Cerebellar cortex (tissue), 1 donor: ENCODE measurements at regions not wholly inside any gene's neighbourhood (a gene's known extent, or its start where the extent isn't known, plus 50 kb on each side); places are given as distances from the start of the nearest gene placed in this dataset.

ENCODE experiments used
- DNase-seq: peaks from one replicate; pipeline ENCODE4 v3.0.0-alpha.2; 2015; ENCODE audit warnings: low spot score

DNA sequence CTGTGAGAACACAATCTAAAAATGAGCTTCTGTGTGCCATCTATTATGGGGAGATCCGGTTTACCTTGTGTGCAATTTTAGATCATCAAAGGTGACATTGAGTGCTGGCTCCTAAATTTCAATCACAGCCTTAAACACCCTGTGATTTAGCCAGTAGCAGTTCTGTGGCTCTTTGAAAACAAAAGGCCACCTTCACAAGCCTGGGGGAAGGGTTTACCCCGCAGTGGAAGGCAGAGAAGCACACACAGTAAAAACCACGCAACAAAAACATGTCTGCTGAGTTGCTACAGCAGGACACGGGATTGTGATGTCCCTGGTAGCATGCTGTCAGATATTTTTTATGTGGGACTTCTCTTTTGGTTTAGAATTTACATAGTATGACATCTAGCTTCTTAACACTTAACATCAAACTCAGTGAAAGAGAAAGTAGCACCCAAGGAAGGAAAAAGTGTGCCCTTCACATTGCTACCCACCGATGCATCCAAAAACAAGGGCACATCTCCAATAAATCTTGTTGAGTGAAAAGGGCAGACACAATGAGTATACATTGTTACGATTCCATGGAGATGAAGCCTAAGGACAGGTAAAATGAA, 56.1 kb upstream of the RNF152 start:
- DNase-seq: peak; percentile 12

DNA sequence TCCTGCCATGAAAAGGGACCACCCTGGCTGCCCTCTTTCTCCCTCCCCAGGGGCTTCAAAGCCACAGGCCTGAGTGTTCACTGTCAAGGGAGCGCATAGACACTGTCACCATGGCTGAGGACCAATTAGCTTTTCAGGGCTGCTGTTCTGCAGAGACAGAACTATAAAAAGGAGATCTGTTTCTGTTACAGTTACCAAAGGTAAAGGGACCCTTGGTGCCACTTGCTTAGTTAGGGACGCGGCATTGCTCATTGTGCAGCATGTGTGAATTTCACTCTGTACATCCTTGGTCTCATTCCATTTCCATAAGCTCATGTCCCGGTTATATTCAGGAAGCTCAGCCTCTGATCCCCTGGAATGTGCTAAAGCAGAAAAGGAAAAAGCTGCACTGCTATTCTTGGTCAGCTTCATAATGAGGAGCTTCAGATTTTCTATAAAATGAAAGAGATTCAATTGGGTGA, 55.5 kb upstream of the RNF152 start:
- peak; percentile 9 for DNase-seq

DNA sequence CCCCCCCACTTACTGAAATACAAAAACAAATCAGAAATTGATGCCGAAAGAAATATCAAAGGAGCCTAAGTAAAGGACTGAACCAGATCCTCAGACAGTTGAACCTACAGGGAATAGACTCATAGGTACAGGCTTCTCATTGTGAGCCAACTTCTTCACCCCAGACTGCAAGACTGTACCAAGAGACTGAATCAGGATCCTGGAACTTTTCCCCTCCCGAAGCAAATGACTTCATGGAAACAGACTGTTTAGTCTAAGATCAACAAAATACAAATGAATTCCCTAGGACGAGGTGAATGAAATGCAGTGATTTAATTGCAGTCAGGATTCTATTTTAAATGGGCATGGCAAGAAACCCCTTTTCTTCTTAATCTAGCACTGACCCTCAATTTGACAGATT, 53.6 kb upstream of the RNF152 start:
- DNase-seq: no peak

DNA sequence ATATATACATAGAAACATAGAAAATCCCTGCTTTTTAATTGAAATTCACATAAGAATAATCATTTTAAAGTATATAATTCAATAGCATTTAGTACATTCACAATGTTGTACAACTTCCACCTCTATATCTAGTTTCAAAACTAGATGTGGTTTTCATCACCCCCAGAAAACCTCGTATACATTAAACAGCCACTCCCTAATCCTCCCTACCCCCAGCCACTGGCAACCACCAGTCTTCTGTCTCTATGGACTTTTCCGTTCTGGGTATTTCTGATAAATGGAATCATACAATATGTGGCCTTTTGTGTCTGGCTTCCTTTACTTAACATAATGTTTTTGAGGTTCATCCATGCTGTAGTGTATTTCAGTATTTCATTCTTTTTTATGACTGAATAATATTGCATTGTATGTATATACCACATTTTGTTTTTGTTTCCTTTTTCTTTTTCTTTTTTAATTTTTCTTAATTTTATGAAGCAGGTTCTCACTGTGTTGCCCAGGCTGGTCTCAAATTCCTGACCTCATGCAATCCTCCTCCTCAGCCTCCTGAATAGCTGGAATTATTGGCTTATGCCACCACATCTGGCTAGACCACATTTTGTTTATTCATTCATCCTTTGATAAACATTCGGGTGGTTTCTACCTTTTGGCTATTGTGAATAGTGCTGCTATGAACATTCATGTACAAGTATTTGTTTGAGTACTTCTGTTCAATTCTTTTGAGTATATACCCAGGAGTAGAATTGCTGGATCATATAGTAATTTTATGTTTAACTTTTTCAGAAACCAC, 50.6 kb upstream of the RNF152 start:
- no peak for DNase-seq
